ENCODE measurements at regions not wholly inside any gene's neighbourhood (a gene's known extent, or its start where the extent isn't known, plus 50 kb on each side); places are given as distances from the start of the nearest gene placed in this dataset.

- intact Hi-C loops (cut with micrococcal nuclease): no loop called here
- CTCF ChIA-PET (ENCODE audit: low intra/inter-chr PET ratio): no interaction called here
- H3K9me1 ChIP-seq (ENCODE audit: control insufficient read depth, insufficient read depth, low read length): no peaks in the 10 kb centered on the region
- H3K9ac ChIP-seq (ENCODE audit: insufficient read depth in 1 of 2, low read depth in 2 of 2, low read length in 2 of 2): no peak overlapping the region
- WGBS (ENCODE audit: insufficient coverage, low coverage, missing lambda C conversion rate): 3% methylated on average over 8 of the region's 9 CpGs
- DNase-seq (ENCODE audit: extremely low read depth in 1 of 4, low spot score in 3 of 4) (no peak), ATAC-seq (no peak), FAIRE-seq (no peak)
- H3K4me3 ChIP-seq: no peak overlapping the region
- no peaks in the 10 kb centered on the region for H3K27me3 ChIP-seq (ENCODE audit: control insufficient read depth in 2 of 2, insufficient read depth in 2 of 2, low read length in 2 of 2)
- H3K36me3 ChIP-seq (ENCODE audit: control insufficient read depth, insufficient read depth, low read length): no peaks in the 10 kb centered on the region
- in situ Hi-C loops (cut with MboI): loop anchor here (5.0 kb wide), 1 partner anchor 801 kb away; no protein-coding TSS in a partner anchor
- no peak overlapping the region for H3K4me2 ChIP-seq (ENCODE audit: insufficient read depth, low read length)
- BruUV-seq (replicated peaks): no TSS peak
- H2AFZ ChIP-seq (ENCODE audit: low read depth, low read length): no peak overlapping the region
- no peaks in the 10 kb centered on the region for H3K9me3 ChIP-seq (replicated peaks; ENCODE audit: control insufficient read depth, insufficient read depth, low read depth, low read length)
- POLR2A ChIA-PET: no interaction called here
- H4K20me1 ChIP-seq (replicated peaks; ENCODE audit: control insufficient read depth, insufficient read depth, low read length): no peaks in the 10 kb centered on the region
- no peaks in the 10 kb centered on the region for H3K79me2 ChIP-seq (ENCODE audit: control insufficient read depth, insufficient read depth, low read length)
- H3K4me1 ChIP-seq (replicated peaks in 1 of 2; ENCODE audit: control insufficient read depth in 2 of 2, insufficient read depth in 2 of 2, low read length in 2 of 2): no peaks in the 10 kb centered on the region
- no peak overlapping the region for H3K27ac ChIP-seq (ENCODE audit: extremely low read depth, low read depth, low read length)
- TF ChIP-seq CHAMP1 (IDR thresholded peaks at IDR 0.05): no peak
- no peak for TF ChIP-seq BACH1 (tag; IDR thresholded peaks at IDR 0.05)
- TF ChIP-seq ZMIZ1 (IDR thresholded peaks at IDR 0.05; ENCODE audit: low read depth in 2 of 2, low read length in 2 of 2): no peak
- no peak for TF ChIP-seq HDAC6 (IDR thresholded peaks at IDR 0.05; ENCODE audit: low read depth, low read length)
- TF ChIP-seq MEF2D (tag; conservative IDR thresholded peaks at IDR 0.05; ENCODE audit: low read depth): no peak
- TF ChIP-seq CREB3L1 (IDR thresholded peaks at IDR 0.05; ENCODE audit: borderline replicate concordance, low read depth): no peak
- no peak for TF ChIP-seq SP2 (IDR thresholded peaks at IDR 0.05; ENCODE audit: extremely low read depth, low read depth, low read length, poor library complexity, severe bottlenecking)
- TF ChIP-seq HDAC2 (IDR thresholded peaks at IDR 0.05): no peak
- no peak for TF ChIP-seq ZNF696 (CRISPR knock-in tag; conservative IDR thresholded peaks at IDR 0.05)
- no peak for TF ChIP-seq ZNF277 (CRISPR knock-in tag; IDR thresholded peaks at IDR 0.05; ENCODE audit: borderline replicate concordance)
- no peak for TF ChIP-seq NELFE (IDR thresholded peaks at IDR 0.05; ENCODE audit: insufficient read depth, insufficient read length)
- TF ChIP-seq ZKSCAN1 (IDR thresholded peaks at IDR 0.05; ENCODE audit: low read depth, low read length): no peak
- TF ChIP-seq ARHGAP35 (IDR thresholded peaks at IDR 0.05; ENCODE audit: partially characterized antibody): no peak
- no peak for TF ChIP-seq SPI1 (IDR thresholded peaks at IDR 0.05; ENCODE audit: borderline replicate concordance, low read depth, low read length)
- TF ChIP-seq ZSCAN32 (CRISPR knock-in tag; IDR thresholded peaks at IDR 0.05): no peak
These were observed 730.4 kb downstream of the EDEM1 start for GRCh38 chr3:5917932-5918331.
